Activated CD4-positive, alpha-beta T cell treated with anti-CD3 and anti-CD28 coated beads, Interleukin-2, amount 50 U/mL, for 48 hours (primary cell): ENCODE measurements at regions not wholly inside any gene's neighbourhood (a gene's known extent, or its start where the extent isn't known, plus 50 kb on each side); places are given as distances from the start of the nearest gene placed in this dataset.
A peak's percentile ranks its signal among the peaks of the same experiment; 100 is the strongest.
"Not testable (repeated sequence)": the region's sequence is repeated elsewhere in the genome, so short reads cannot be mapped to it uniquely, and the experiment has no call there.

Source experiments
- DNase-seq, 2 experiments: peaks; one replicate each; pipeline ENCODE4 v3.0.0-alpha.2; 2020

DNA sequence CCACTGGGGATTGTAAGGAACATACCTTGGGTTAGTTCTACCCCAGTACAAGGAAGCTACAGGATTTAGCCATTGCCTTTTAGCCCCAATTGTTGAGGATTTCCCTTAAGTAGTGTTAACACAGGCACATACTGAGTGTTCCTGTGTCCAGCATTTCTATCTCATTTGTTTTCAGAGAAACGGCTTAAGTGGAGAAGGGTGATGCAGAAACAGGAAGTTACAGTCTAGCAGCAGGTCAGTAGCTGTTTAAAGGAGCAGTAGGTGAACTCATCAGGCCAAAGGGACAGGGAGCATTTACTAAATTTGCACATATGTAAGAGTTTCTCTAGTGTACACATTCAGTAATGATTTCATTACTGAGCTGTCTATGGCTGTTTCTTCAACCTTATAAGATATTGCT is 644.2 kb upstream of the GJE1 start:
- DNase-seq: no peak

DNA sequence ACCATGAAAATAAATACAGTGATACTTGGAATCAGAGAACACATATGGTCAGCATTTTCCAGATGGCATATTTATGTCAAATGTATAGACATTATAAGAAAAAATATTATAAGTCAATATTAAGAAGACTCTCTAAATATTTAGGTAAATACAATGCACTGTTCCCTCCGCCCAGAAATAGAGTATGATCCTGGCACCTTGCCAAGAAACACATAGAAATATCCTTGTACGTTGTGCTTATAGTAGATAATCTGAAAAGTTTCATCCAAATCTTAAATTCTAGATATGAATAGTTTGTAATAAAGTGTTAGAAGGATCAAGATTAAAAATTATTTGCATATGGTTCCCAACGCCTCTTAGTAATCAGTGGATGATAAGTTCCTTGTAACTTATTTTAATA is 645.8 kb upstream of the GJE1 start:
- DNase-seq: no peak

DNA sequence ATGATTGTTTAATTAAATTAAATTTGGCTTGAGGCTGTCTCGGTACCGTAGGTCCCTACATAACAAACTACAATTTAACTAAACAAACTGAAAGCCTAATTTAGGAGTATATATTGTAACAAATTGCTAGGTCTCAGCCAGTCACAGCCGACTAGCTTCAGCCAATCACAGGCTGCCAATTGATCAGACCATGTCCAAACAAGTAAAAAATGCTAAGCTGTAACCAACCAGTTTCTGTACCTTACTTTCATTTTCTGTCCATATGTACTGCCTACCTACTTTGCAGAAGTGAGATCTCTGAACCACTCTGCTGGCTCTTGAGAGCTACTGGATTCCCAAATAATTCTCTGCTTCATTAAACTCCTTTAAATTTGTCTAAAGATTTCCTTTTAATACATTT is 648.0 kb upstream of the GJE1 start:
- DNase-seq: peak; percentile 7 to 26

DNA sequence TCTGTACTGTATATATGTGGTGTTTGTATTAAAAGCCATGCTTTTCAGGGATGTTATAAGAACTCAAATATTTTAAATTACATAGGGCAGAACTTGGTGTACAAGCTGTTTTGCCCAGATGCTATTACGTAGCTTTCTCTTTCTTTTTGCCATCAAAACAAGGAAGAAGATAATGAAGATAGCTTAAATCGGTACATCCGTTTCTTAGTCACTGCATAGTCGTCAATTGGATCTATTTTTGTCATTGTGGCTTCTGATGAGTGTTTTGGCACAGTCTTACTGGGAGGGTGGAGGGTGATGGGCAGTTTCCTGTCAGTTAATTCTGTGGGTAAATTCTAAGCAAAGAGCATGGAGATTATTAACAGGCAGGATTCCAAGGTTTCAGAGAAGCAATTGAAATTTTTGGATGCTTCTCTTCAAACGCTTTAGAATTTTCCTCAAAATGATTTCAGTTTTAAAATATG is 649.1 kb upstream of the GJE1 start:
- peak; percentile 22 to 42 for DNase-seq

DNA sequence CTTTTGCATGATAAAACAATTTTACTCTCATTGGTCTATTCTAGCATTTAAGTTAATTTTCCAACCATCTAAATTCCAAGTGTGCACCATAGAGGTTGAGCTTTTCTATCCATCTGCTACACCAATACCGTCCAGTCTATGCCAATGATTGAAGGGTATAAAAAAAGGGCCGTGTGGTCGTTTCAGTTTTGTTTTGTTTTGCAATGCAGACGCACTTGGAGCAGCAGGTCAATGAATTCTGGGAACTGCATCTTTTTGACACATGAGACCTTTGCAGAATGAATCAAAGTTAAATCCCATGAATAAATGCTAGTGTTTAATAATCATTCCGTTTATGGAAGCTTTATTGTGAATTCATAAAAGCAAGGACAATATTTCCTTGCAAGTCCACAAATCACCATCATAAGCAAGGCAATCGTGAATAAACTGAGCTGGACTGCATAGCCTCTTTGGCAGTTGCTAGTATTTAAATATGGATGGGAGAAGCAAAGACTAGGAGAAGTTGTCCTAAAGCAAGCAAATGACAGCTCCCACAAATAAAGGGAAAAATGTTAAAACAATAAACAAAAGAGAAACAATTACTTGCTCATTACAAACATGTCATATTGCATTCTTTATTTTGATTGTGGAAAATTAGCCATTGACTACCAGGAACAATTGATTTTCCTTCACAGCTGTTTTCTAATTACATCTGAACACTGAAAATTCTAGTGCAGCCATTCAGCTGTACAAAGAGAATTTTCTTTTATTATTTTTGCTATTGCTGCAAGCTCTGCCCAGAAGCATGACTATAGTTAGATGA is 649.7 kb upstream of the GJE1 start:
- DNase-seq: no peak

DNA sequence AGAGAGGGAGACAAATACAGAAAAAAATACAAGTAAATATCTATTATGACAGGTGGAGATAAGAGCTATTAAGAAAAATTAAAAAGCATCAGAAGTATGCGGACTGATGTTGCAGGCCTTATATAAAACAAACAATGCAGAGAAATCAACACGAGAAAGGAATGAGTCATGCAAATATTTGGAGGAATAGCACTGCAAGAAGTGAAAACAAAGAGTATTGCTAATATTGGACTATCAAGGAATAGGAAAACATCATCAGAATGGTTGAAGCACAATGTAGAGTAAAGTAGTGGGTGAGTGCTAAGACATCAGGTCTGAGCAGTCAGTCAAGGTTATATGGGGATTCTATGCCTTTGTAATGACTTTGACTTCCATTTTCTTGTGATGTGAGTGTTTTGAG is 657.5 kb upstream of the GJE1 start:
- no peak for DNase-seq

DNA sequence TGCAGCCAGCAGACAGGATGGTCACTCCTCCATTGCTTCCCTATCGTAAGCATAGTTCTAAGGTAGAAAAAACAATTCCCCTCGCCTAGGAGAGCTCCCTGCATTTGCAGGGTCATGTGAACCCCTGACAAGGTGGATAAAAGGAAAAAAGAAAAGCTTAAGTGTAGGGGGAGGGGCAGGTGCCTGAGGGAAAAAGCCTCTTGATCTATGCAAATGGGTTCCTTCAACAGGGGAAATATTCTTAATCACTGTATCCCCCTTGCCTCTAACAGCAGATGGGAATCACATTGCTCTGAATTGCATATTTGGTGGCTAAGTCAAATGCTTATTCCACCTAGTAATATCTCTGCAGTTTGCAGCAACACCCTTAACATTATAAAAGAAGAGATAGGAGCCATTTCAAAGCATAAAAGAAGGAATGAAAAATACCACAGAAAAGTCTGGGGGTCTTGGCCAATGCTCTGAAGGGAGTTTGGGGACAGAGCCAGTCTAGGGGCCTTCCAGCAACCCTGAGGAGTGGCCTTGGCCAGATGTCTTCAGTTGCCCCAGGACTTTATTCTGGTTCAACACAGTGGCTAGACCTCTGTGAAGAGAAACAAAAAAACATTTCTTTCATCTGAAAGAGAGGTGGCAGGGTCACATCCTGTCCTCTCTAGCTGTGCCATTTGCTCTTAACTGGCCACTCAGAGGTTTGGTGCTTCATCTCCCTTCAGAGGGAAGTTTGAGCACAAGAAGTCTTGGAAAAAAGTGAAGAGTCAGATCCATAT is 660.4 kb upstream of the GJE1 start:
- no peak for DNase-seq

DNA sequence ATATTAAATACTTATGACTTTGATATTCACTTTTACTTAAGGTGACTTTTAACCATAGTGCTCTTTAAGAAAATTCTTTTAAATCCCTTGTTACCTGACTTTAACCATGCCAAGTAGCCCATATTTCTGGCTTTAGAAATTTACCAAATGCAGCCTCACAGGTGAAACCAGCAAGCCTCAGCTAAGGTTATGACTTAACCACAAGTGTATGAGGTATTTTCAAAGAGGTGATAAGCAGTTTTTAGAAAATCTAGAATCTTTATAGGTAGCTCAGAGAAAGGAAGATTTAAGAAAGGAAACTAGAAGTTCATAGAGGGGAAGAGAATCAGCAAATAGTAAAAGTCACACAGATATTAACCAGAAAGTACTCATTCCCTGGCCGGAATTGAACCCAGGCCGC is 661.9 kb upstream of the GJE1 start:
- no peak for DNase-seq

DNA sequence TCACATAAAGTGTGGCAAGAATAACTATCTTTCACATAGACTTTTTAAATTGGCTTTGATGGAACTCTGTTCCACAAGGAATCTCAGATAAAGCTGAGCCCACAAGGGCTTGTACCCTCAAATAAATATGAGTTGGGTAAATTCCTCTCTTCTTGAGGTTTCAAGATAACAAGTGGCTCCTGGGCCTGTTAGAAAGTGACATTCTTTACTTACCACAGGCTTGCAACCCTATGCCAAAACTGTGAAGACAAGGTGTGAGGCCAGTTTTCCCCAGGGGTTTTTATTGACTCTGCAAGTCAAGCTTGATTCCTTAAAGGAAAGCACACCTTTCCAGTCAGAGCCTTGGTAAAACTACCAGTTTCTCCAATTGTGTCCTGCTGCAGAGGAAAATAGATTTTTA is 664.8 kb upstream of the GJE1 start:
- no peak for DNase-seq

DNA sequence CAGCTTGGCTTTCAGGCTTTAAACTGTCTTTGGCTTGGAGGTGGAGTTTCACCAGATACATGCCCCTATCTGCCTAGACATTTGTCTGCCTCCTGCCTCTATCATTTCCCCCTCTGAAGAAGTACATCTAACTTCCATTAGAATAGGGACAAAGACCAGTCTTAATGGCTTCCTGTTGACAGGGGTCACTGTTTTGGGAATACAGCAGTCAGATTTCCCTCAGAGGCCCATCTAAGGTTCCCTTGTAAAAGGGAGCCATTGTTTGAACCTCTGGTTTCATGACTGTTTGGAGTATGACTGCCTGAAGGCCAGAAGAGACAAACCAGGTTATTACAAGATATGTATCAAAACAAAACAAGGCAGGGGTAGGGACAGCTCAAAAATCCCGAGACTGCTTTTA is 665.7 kb upstream of the GJE1 start:
- DNase-seq: no peak

DNA sequence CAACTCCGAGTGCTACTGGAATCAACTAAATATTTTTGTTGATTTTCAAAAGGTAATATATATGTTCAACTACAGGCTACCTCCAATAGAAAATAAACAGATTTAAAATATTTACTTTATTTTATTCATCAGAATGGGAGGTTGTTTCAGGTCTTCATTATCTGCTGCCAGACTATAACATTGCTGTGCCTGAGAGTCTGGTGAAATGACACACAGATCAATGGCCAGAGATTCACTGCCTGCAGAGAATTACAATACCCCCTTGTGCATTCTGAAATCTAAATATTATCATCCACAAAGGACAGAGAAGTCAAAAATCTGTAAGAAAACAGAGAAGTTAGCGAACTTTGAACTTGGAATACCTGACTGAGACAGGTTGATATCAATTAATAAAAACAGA is 667.8 kb upstream of the GJE1 start:
- no peak for DNase-seq

DNA sequence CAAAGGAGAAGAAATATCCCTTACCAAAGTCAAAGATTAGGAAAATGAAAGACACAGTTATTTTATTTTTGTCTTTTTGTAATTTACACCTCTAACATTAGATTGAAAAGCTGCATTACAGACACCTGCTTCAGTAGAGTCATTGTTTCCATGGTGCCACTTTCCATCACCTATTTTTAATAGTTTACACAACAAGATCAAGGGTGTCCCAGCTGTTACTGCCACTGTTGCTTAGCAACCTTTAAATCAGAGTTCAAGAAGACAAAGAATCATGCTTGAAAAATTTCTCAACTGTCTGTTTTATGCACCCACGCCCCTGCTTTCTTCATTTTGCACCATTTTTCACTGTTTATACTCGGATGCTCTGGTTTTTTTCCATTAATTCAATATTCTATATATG is 668.2 kb upstream of the GJE1 start:
- no peak for DNase-seq

DNA sequence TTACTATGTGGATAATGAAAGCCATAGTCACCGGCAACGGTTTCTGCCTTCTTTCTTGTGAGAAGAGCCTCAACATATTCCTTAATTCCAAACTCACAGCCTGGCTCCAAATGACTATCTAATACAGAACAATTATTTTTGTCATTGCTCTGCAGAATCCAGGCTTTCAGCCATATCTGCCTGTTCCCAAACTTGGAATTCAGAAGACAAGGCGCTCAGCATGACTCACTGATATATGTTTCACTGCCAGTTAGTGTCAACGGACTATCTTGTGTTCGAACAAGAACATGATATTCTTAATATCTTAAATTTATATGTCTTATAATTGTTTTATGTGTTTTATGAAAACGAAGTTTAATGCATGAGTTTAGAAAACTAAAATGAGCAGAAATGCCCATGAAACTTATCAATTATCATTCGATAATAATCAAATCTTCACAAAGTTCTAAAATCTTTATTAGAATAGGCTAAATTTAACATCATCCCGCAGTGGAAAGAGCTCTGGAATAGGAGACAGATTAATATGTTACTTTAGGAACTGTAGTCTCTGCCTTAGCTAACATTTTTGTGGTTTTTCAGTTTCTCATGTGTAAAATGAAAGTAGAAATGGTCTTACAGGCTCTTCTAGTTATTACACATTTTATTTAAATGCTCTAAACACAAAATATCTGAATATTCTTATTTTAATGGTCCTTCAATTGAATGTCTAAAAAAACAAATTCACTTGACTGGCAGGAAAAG is 669.3 kb upstream of the GJE1 start:
- DNase-seq: no peak

DNA sequence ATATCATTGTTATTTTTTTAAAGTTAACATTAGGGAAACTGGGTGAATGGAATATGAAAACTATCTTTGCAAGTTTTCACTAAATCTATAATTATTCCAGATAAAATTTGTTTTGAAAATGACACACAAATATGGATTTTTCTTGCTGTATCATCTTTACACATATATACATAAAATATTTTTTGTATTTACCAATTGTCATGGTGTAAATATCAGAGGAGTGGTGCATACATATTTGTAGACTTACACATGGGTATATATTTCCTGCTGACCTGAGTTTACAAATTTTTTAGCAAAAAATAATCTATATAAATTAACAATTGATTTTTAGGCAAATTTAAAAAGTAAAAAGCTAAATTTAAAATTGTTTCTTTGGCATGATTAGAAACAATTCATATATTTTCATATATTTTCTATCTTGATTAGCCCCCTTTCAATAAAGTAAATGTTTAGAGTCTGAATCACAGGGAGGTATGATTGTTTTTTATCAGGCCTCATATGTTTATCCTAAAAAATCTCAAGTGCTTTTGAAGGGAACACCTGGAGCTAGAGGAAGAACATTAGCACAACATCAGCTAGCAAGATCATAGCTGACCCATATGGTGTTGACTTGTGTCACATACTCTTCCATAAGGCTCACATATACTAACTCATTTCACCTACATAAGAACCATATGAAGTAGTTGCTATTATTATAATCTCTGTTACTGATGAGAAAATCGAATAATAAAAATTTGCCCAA is 671.8 kb upstream of the GJE1 start:
- no peak for DNase-seq

DNA sequence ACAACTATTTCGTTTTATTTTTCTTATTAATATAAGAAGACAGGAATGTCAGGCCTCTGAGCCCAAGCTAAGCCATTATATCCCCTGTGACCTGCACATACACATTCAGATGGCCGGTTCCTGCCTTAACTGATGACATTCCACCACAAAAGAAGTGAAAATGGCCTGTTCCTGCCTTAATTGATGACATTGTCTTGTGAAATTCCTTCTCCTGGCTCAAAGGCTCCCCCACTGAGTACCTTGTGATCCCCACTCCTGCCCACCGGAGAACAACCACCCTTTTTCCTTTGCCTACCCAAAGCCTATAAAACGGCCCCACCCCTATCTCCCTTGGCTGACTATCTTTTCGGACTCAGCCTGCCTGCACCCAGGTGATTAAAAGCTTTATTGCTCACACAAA is 672.5 kb upstream of the GJE1 start:
- not testable (repeated sequence) for DNase-seq

DNA sequence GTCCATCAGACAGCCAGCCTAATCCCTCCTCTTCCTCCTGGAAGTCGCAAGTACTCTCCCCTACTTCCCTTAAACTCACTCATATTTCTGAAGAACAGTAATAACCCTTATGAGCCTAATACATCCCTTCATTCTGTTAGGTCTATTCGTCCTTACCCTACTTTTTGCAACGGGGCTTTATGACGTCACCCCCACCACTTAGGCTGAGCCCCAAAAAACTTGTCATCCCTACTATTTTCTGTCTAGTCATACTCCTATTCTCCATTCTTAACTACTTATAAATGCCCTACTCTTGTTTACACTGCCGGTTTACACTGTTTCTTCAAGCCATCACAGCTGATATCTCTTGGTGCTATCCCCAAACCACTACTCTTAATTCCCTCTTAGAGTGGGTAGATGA is 674.7 kb upstream of the GJE1 start:
- not testable (repeated sequence) for DNase-seq

DNA sequence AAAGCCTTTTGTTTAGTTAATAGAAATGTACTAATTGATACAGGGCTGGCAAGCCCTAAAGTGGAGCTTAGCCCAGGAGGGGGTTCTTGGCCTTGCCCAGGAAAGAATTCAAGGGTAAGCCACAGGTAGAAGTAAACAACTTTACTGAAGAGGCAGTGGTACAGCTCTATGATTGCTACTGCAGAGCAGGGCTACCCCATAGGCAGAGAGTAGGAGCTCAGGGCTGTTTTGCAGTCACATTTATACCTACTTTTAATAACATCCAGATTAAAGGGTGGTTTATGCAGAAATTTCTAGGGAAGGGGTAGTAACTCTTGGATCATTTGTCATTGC is 680.4 kb upstream of the GJE1 start:
- no peak for DNase-seq

DNA sequence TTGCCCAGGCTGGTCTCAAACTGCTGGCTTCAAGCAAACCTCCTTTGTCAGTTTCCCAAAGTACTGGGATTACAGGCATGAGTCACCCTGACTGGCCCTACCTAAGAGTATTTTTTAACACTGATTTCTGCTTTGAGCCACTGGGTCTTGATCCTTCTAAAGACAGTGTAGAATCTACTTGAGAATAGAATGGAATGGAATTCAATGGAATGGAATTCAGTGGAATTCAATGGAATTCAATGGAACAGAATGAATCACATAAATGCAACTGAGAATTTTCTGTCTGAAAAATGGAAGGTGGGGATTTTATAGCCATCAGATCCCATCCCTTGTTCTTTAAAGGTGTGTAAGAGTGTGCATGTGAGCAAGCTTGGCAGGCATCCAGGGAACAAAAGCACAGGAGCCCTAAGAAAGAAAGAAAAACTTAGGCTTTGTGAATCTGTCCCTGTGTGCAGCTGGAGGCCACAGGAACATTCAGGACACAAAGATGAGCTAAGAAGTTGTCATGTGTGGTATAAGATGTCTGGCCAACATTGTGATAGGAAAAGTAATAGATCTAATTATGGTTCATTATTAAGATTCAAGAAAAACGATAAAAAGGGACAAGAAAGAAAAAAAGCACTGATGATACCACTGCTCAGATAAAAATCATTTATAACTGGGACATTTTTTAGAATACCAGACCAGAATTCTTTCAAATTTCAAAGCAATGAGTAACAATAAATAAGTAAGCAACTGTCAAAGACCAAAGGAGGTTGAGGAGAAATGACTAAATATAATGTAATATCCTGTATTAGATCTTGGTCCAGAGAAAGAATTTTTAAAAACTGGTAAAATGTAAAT is 681.0 kb upstream of the GJE1 start:
- no peak for DNase-seq

DNA sequence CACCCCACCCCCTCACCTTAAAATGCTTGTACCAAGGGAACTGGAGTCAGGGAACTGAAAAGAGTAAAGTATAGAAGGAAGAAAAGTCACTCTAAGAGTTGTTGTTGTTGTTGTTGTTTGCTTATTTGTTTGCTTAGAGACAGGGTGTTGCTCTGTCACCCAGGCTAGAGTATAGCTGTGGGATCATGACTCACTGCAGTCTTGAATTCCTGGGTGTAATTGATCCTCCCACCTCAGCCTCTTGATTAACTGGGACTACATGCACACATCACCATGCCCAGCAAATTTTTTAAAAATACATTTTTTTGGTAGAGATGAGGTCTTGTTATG is 681.6 kb upstream of the GJE1 start:
- no peak for DNase-seq

DNA sequence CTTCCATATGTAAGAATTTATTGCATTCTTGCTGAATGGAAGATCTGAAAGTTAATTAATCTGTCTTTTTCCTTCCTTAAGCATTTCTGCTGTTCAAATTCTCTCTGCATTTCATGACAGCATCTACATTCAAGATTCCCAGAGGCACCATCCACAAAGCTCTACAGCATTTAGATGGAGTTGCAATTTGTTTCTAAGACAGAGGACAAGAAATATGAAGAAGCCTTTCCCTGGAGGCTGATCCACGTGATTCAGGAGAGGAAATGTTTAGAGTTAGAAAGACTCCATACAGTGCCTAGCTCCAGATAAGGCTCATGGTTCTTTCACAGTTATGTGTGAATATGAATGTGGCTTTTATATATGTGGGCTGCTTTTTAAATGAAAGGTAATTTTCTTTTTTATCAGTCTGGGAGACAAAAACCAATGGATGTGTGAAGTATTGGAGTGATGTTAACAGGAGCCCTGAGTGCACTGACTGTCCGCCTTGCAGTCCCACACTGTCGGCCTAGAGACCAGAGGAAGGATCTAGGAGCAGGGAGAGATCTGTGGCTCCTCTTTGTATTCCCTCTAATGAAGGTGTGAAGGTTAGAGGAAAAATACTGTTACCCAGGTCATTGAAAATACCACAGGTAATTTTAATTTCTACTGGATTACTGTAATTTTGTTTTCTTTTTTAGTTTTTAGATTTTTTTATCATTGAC is 686.6 kb upstream of the GJE1 start:
- no peak for DNase-seq

DNA sequence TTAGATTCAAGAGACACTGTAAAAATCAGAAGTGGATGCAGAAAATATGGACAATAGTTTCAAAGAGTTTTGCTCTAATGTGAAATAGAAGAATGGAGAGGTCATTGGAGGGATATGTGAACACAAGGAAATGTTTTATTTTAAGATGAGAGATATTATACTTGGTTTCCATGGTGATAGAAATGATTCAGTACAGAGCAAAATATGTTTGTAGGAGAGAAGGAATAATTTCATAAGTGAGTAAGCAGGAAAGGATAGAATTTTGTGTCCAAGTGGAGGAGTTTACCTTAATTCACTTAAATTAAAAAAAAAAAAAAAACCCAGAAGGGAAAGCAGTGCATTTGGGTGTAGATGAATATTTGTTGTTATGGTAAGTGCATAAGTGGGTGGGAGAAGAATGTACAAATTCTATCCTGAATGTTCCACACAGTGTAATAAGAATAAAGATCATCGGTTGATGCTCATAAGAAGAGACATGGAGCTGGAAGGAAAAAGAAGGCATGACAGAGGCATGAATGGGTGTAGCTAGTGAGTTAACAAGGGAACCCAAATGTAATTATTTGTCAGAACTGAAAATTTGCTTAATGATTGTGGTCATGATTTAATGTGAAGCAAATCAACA is 688.9 kb upstream of the GJE1 start:
- DNase-seq: no peak
